ENCODE measurements at regions not wholly inside any gene's neighbourhood (a gene's known extent, or its start where the extent isn't known, plus 50 kb on each side); places are given as distances from the start of the nearest gene placed in this dataset.
"Not testable (repeated sequence)": the region's sequence is repeated elsewhere in the genome, so short reads cannot be mapped to it uniquely, and the experiment has no call there.

- no peak for DNase-seq
Measured at GRCh38 chr7:4525884-4526283, 156.2 kb upstream of the FOXK1 start.

DNA sequence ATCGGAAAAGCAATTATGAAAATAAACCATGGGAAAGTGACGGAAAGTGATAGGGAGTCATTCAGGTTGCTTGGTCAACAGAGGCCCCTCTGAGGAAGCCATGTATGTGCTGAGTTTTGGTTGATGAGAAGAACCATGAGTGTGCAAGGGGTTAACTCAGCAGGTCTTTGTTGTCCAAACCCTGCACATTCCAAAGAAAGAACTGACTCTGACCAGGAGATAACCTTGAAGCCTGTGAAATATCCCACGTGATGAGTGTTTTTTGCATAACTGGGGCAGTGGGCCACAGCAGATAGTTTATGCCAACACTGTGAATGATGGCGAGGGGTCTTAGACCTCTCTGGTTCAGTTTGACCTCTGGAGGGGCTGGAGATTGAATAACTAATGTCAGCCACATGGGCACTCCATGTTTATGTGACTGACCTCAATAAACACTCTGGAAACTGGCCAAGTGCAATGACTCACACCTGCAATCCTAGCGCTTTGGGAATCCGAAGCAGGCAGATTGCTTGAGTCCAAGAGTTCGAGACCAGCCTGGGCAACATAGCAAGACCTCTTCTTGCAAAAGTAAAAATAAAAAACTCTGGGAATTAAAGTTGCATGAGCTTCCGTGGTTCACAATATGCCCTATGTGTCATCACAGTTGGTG is 154.0 kb upstream of the FOXK1 start:
- no peak for DNase-seq

DNA sequence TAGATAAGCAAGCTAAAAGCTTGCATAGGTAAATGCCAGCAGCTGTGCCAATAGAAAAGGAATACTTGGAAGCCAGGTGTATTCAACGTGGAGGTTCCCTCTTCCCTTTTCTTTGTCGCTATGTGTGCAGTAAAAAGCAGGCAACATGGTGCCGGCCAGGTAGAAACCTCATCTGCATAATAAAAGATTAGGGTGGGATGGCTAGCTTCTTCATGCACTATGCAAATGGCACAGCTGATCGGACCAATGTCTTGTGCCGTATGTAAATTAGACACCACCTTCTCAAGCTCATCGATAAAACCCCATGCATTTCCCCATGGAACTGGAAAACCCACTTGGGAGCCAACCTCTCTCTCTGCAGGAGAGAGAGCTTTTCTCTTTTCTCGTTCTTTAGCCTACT is 150.9 kb upstream of the FOXK1 start:
- no peak for DNase-seq

- not testable (repeated sequence) for DNase-seq
Measured at GRCh38 chr7:4533339-4533738, 148.8 kb upstream of the FOXK1 start.

- DNase-seq, result peak; percentile 17
Measured at GRCh38 chr7:4549681-4550080, 132.4 kb upstream of the FOXK1 start.

GRCh38 chr7:4550117-4550516 is 132.0 kb upstream of the FOXK1 start:
- no peak for DNase-seq

DNA sequence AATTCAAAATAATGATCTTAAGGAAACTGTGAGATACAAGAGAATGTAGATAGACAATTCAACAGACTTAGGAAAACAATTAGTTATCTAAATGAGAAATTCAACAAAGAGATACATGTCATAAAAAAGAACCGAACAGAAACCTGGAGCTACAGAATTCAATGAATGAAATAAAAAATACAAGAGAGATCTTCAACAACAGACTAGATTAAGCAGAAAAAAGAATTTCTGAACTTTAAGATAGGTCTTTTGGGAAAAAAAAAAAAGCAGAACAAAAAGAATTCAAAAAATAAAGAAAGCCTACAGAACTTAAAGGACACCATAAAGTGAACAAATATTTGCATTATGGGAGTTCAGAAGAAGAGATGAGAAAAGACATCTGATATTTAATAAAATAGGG is 129.1 kb upstream of the FOXK1 start:
- no peak for DNase-seq

DNA sequence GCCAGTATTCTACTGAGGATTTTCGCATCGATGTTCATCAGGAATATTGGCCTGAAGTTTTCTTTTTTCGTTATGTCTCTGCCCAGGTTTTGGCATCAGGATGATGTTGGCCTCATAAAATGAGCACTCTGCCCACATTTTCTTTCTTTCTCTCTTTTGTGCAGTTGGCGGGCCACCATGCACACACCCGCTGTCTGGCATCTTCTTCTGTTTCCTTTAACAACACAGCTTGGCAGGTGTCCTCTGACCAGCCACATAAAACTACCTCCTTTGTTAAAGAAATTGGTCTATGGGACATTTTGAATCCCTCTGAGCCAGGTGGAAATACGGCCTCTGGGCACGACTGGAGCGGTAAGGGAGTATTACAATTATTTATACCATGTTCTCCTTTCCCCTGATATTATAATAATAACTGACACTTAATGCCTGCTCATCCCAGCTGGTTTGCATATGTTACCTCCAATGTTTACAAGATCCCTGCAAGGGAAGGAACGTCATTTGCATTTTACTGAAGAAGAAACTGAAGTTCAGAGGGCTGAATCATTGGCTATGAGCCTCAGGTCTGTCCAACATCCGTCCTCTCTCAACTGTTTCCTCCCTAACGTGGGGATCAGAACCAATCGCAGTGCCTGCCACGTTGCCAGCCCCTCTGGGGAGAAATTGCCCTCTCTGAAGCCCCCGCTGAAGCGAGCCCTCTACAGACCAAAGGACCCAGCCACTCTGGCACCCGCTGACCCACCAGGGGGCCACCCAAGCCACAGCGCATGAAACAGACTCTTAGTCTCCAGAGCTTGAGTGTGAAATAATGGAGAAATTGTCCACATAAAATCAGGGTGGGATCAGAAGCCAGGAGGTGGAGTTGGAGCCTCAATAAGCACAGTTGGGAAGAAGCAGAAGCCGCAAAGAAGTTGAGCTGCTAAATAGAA is 125.0 kb upstream of the FOXK1 start:
- no peak for DNase-seq

DNA sequence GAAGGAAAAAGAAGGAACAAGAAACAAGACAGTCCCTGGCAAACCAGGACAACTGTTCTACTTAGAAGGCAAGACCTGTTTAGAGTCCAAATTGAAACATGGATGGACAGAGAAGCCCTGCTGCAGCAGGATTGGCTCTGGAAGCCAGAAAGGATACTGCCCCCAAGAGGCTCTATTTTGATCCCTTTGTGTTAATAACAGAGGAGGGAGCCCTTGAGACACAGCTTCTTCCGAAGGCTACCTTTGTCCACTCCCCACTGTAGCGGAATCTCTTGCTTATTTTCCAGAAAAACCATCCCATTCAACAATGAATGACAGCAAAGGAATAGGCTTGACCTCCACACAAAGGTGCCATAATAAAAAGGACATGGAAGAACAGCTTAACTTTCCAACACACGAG is 120.3 kb upstream of the FOXK1 start:
- no peak for DNase-seq

- DNase-seq, result no peak
Measured at GRCh38 chr7:4566714-4567113, 115.4 kb upstream of the FOXK1 start.

- DNase-seq, result no peak
Measured at GRCh38 chr7:4574851-4575250, 107.2 kb upstream of the FOXK1 start.

DNA sequence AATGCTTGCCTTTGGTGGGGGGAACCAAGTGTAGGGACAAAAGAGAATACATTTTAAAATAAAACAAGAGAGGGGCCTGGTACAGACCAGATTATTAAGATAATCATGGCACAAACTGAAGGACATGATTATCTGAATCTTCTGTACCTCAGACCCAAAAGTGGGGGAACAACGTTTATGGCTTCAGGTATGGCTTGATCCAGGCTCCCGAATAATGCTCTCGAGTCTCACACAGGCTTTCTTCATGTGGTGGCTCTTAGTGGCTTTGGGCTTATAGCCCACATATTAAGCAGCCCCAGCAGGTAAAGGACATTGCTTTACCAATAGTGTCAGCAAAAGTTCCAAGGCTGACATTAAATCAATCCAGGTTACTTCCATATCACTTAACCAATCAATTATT is 106.8 kb upstream of the FOXK1 start:
- DNase-seq, result no peak

GRCh38 chr7:4602905-4603842 is 78.9 kb upstream of the FOXK1 start:
- no peak for DNase-seq

DNA sequence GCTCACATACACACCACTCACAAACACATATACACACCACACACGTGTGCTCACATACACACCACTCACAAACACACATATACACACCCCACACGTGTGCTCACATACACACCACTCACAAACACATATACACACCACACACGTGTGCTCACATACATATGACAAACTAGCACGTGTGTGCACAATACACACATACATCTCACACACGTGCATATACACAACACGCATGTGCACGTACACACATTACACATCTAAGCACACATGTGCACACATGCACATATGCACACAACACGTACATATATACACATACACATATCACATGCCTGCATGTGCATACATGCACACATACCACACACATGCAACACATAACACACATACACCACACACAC is 78.3 kb upstream of the FOXK1 start:
- DNase-seq, result no peak

DNA sequence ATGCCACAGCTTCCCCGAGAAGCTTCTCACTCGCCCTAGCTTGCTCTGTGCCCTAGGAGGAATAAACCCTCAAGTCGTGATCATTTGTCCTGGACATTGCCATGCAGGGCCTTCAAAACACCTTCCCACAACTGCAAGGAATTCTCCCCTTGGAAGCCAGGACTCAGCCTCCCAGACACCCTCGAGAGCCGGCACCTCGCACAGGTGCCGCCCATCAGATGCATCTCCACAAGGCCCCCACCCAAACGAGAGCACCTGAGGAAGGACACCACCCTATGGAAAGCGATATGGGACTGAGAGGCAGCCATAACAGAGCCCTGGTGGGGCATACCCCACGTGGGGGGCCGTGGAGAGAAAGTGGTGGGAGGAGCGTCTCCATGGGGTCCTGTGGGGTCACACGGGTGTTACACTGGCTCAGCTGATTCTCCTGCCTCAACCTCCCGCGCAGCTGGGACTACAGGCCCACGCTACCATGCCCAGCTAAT is 77.6 kb upstream of the FOXK1 start:
- no peak for DNase-seq

- DNase-seq, result no peak
Measured at GRCh38 chr7:4606797-4607196, 75.3 kb upstream of the FOXK1 start.

- DNase-seq, result no peak
Measured at GRCh38 chr7:4607311-4607729, 74.8 kb upstream of the FOXK1 start.

GRCh38 chr7:4609576-4609975 is 72.5 kb upstream of the FOXK1 start:
- DNase-seq, result not testable (repeated sequence)

DNA sequence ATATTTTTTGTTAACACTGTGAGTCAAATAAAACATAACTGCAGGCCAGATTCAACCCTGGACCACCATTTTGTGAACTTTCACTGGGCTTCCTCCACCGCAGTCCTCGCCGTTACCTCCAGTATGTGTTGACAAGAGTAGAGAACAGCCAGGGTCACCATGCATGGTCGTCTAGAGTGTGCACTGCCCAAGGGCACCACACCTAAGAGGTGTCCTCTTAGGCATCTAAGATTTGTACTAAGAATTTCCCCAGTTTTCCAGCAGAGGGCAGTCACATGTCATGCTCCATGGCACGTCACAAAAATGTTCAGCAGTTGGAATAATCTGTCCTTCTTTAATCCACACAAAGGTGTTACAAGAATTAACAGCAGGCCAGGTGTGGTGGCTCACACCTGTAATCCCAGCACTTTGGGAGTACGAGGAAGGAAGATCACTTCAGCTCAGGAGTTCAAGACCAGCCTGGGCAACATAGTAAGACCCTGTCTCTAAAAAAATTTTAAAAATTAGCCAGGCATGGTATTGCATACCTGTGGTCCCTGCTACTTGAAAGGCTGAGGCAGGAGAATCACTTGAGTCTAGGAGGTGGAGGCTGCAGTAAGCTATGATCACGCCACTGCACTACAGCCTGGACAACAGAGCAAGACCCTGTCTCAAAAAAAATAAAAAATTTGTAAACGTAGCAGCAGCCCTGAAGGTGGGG is 71.2 kb upstream of the FOXK1 start:
- DNase-seq, result peak; percentile 49

DNA sequence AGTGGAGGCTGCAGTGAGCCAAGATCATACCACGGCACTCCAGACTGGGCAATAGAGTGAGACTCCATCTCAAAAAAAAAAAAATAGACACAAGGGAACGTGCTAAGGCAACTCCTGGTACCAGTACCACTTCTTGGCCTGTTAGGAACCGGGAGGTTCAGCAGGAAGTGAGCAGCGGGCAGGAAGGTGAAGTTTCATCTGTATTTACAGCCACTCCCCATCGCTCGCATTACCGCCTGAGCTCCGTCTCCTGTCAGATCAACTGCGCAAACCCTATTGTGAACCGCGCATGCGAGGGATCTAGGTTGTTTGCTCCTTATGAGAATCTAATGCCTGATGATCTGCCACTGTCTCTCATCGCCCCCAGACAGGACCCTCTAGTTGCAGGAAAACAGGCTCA is 69.9 kb upstream of the FOXK1 start:
- DNase-seq, result no peak

DNA sequence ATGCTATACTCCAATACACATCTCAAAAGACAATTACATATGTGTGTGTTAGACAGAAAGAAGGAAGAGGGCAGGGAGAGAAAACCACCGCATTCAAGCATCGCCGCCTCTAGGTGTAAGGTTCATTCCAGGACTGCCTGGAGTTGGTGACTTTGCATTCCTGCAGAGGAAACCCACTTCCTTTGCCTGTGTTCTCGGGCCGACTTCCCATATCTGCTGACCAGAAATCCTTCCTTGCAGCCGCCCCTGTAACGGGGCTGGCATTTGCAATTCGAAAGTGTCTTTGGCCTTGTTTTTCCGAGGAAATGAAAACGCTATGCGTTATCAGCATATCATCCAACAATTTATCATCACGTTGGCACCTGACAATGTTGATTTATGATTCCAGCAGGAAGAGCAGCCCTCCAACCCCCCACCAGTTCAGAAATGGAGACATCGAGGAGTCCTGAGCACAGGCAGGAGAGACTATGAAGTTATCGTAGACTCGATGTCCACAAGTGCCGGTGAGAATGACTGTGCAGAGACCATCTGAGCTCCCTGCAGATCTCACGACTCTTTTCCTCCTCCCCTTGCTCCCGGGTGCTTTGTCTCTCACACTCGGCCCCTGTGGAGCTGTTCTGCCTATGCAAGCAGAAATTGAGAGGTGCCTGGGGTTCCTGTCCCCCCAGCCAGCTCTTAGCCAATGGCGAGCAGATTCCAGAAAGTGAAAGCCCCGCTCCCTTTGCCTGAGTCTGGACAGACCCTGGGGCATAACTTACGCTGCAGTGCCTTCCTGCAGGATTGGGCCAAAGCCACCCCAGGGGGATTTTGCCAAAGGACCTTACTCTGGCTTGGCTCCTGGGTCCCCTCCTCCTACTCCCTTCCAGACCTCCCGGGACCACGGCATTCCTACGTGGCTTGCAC is 68.9 kb upstream of the FOXK1 start:
- DNase-seq, result peak; percentile 8
